HepG2 (cell line): ENCODE measurements at regions not wholly inside any gene's neighbourhood (a gene's known extent, or its start where the extent isn't known, plus 50 kb on each side); places are given as distances from the start of the nearest gene placed in this dataset.

Experiments
- ATAC-seq: fragments of 200-7000 bp; cut with Tn5 transposase; 3 replicates; pipeline ENCODE4 v1.9.1; 2020; ENCODE audit warnings: mild to moderate bottlenecking, moderate library complexity
- BruUV-seq: library from RNA; stranded (reverse); fragments of 400-500 nt; replicated peaks from 2 replicates; lab custom pipeline; 2021; lab: Mats Ljungman, UMichigan
- CTCF ChIA-PET: fragments of 300-600 bp; formaldehyde crosslinking; extraction: SDS; loops from one replicate; lab custom pipeline; 2021; ENCODE audit warnings: low total read pairs, inconsistent platforms, low intra/inter-chr PET ratio; lab: Yijun Ruan, JAX
- POLR2A ChIA-PET: fragments of 350-600 bp; sonication (Branson Sonifier 250); formaldehyde crosslinking; loops from one replicate; lab custom pipeline; 2020; ENCODE audit warnings: antibody characterized with exemption, inconsistent platforms; lab: Yijun Ruan, JAX
- DNase-seq: peaks from one replicate; pipeline ENCODE4 v3.0.0-alpha.2; 2015; ENCODE audit warnings: low spot score
- FAIRE-seq: peaks from 3 replicates; lab custom pipeline; 2011; peaks lifted over from hg19 to GRCh38; lab: Jason Lieb, UNC
- H2AFZ ChIP-seq: one replicate; pipeline ENCODE4 v1.6.1; 2011; ENCODE audit warnings: low read length, inconsistent platforms
- H3K27ac ChIP-seq: fragments of 300-600 bp; 3 replicates; pipeline ENCODE4 v1.8.0; 2011; ENCODE audit warnings: mixed run types, mild to moderate bottlenecking, mixed read lengths, low read length, inconsistent platforms; ENCODE audit not compliant: insufficient read depth; ENCODE audit errors: extremely low read length
- H3K27me3 ChIP-seq, 2 experiments: fragments of 200-600 bp in 1 of 2; 2 replicates in 1 of 2; 3 replicates in 1 of 2; pipeline versions ENCODE4 v1.6.0 to v1.8.0; 2011; ENCODE audit warnings: low read length in 2 of 2, mild to moderate bottlenecking in 2 of 2, moderate library complexity in 2 of 2, inconsistent platforms in 1 of 2; ENCODE audit not compliant: insufficient read depth in 2 of 2, control insufficient read depth in 1 of 2
- H3K36me3 ChIP-seq, 2 experiments: fragments of 200-600 bp in 1 of 2; replicated peaks in 1 of 2; 2 replicates in 1 of 2; 3 replicates in 1 of 2; pipeline versions ENCODE4 v1.5.1 to v1.8.0; 2011; ENCODE audit warnings: low read length in 2 of 2, inconsistent platforms in 1 of 2; ENCODE audit not compliant: insufficient read depth in 2 of 2, control insufficient read depth in 1 of 2
- H3K4me1 ChIP-seq: 2 replicates; pipeline ENCODE4 v1.5.1; 2012; ENCODE audit warnings: low read length, inconsistent platforms; ENCODE audit not compliant: insufficient read depth
- H3K4me2 ChIP-seq: 2 replicates; pipeline ENCODE4 v1.6.0; 2011; ENCODE audit warnings: low read depth, low read length, inconsistent platforms
- H3K4me3 ChIP-seq, 3 experiments: fragments of 200-600 bp in 1 of 3; sonication (generic), shearing (Covaris generic) in 1 of 3; replicated peaks in 1 of 3; 2 replicates each; pipeline ENCODE4 v1.5.1; 2011 to 2016; ENCODE audit warnings: low read length in 3 of 3, inconsistent platforms in 2 of 3, low read depth in 2 of 3, mild to moderate bottlenecking in 2 of 3, control low read depth in 1 of 3, mixed read lengths in 1 of 3; ENCODE audit not compliant: insufficient read depth in 1 of 3
- H3K79me2 ChIP-seq: one replicate; pipeline ENCODE4 v1.6.1; 2011; ENCODE audit warnings: low read length, inconsistent platforms; ENCODE audit not compliant: insufficient read depth
- H3K9ac ChIP-seq: 2 replicates; pipeline ENCODE4 v1.6.0; 2011; ENCODE audit warnings: mild to moderate bottlenecking, low read depth, low read length, inconsistent platforms; ENCODE audit not compliant: insufficient read depth
- H3K9me3 ChIP-seq: 2 replicates; pipeline ENCODE4 v1.5.1; 2012; ENCODE audit warnings: mild to moderate bottlenecking, low read length
- H4K20me1 ChIP-seq: 2 replicates; pipeline ENCODE4 v1.6.0; 2011; ENCODE audit warnings: inconsistent platforms, mild to moderate bottlenecking, low read length, moderate library complexity; ENCODE audit not compliant: insufficient read depth
- ARID4A ChIP-seq: sonication (generic); formaldehyde crosslinking; IDR thresholded peaks from 2 replicates; pipeline ENCODE4 v1.5.0; 2020; ENCODE audit warnings: mild to moderate bottlenecking, missing genetic modification reagents, borderline replicate concordance
- CBFB ChIP-seq: sonication (generic); formaldehyde crosslinking; IDR thresholded peaks from 2 replicates; pipeline ENCODE4 v1.4.0; 2020; ENCODE audit warnings: missing genetic modification reagents
- EEA1 ChIP-seq: sonication (generic); formaldehyde crosslinking; IDR thresholded peaks from 2 replicates; pipeline ENCODE4 v1.5.1; 2020; ENCODE audit warnings: mild to moderate bottlenecking, missing genetic modification reagents, borderline replicate concordance
- HNRNPLL ChIP-seq: fragments of 200-400 bp; formaldehyde crosslinking; IDR thresholded peaks from 2 replicates; pipeline ENCODE4 v1.6.1; 2017; ENCODE audit warnings: mild to moderate bottlenecking, low read depth, low read length; ENCODE audit not compliant: poor library complexity, severe bottlenecking
- KDM4B ChIP-seq: sonication (generic); formaldehyde crosslinking; IDR thresholded peaks from 2 replicates; pipeline ENCODE4 v1.4.0; 2020; ENCODE audit warnings: missing genetic modification reagents
- MBD4 ChIP-seq: IDR thresholded peaks from 2 replicates; pipeline ENCODE4 v1.6.1; 2012; ENCODE audit warnings: low read length, inconsistent platforms, borderline replicate concordance
- MIER3 ChIP-seq: IDR thresholded peaks from 2 replicates; pipeline ENCODE4 v1.6.1; 2016; ENCODE audit warnings: missing compliant biosample characterization, borderline replicate concordance
- PHF5A ChIP-seq: IDR thresholded peaks from one replicate; pipeline ENCODE4 v1.6.1; 2018; ENCODE audit warnings: low read depth, missing genetic modification reagents; ENCODE audit not compliant: unreplicated experiment
- SMARCC2 ChIP-seq: fragments of 450-650 bp; IDR thresholded peaks from 2 replicates; pipeline ENCODE4 v1.6.1; 2017; ENCODE audit warnings: antibody characterized with exemption, mild to moderate bottlenecking
- TAF15 ChIP-seq: fragments of 200-400 bp; formaldehyde crosslinking; IDR thresholded peaks from one replicate; pipeline ENCODE4 v1.6.1; 2018; ENCODE audit warnings: mild to moderate bottlenecking, low read depth, low read length; ENCODE audit not compliant: poor library complexity, severe bottlenecking
- TBL1XR1 ChIP-seq: fragments of 150-350 bp; IDR thresholded peaks from 2 replicates; pipeline ENCODE4 v1.6.1; 2014; ENCODE audit warnings: borderline replicate concordance, low read length; ENCODE audit not compliant: partially characterized antibody
- TMF1 ChIP-seq: sonication (generic); formaldehyde crosslinking; IDR thresholded peaks from 2 replicates; pipeline ENCODE4 v1.8.1; 2022; ENCODE audit warnings: low read depth, missing genetic modification reagents
- ZFX ChIP-seq: sonication (generic); formaldehyde crosslinking; IDR thresholded peaks from 2 replicates; pipeline ENCODE4 v1.4.0; 2020; ENCODE audit warnings: mild to moderate bottlenecking, low read depth, missing genetic modification reagents, moderate library complexity
- ZNF224 ChIP-seq: sonication (generic); formaldehyde crosslinking; IDR thresholded peaks from 2 replicates; pipeline ENCODE4 v1.5.0; 2020; ENCODE audit warnings: mild to moderate bottlenecking, missing genetic modification reagents
- ZNF619 ChIP-seq: sonication (generic); formaldehyde crosslinking; IDR thresholded peaks from 2 replicates; pipeline ENCODE4 v1.4.0; 2020; ENCODE audit warnings: mild to moderate bottlenecking, missing genetic modification reagents
- WGBS: methylation state at CpG from one replicate; pipeline ENCODE4 v1.1.6; 2017; ENCODE audit warnings: low lambda C conversion rate; 5-methylcytosine and 5-hydroxymethylcytosine counted together
- in situ Hi-C: cut with HindIII; loops from 2 replicates; pipeline ENCODE4 v1.10.0; 2017; ENCODE audit warnings: low pct_unique_long_range_greater_than_20kb; ENCODE audit not compliant: extremely low pct_ligation_motif_present
- intact Hi-C: fragments of 100-400 bp; cut with micrococcal nuclease; formaldehyde crosslinking; loops from one replicate; pipeline ENCODE4 v1.10.0; 2022; ENCODE audit not compliant: unreplicated experiment
- TF ChIP-seq, protein P1 (sequence below): sonication (generic); formaldehyde crosslinking; IDR thresholded peaks from 2 replicates; pipeline ENCODE4 v1.5.1; 2020; ENCODE audit warnings: mild to moderate bottlenecking, missing genetic modification reagents, borderline replicate concordance
- TF ChIP-seq, protein P2 (sequence below): sonication (generic); formaldehyde crosslinking; IDR thresholded peaks from 2 replicates; pipeline ENCODE4 v1.8.0; 2022; ENCODE audit warnings: missing genetic modification reagents, mild to moderate bottlenecking, moderate library complexity, borderline replicate concordance

DNA sequence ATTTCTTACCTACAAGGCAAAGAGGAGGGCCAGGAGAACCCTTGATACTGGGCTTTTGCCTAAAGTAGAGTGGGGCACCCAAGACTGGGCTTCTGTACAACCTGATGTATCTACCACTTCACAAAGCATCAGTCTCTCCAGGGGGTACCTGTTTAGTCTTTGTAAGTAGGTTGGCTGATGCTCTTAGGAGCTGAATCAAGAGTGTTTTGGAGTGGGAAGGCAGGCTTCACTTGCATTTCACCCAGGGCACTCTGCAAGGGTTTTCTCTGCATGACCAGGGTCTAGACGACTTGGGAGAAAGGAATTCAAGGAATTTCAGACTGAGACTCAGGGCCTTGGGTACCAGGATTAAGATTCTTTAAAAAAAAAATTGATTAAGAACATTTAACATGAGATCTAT, 361.5 kb downstream of the RFC3 start (continued):
- TF ChIP-seq ARID4A (CRISPR knock-in tag) (no peak), EEA1 (CRISPR knock-in tag) (no peak), CBFB (CRISPR knock-in tag) (no peak), ZNF619 (CRISPR knock-in tag) (no peak), TAF15 (no peak), SMARCC2 (no peak), MIER3 (no peak), PHF5A (CRISPR knock-in tag) (no peak), ZFX (CRISPR knock-in tag) (no peak), ZNF224 (CRISPR knock-in tag) (no peak)

- peaks cover 0 to 6% of the 10 kb centered on the region in 2 experiments; a peak in 2 of 5 replicates for H3K27me3 ChIP-seq
- H4K20me1 ChIP-seq = no peaks in the 10 kb centered on the region
- H3K9ac ChIP-seq = no peak overlapping the region
- no peaks in the 10 kb centered on the region for H3K36me3 ChIP-seq
- H3K27ac ChIP-seq = no peak overlapping the region
- BruUV-seq = no TSS peak
- FAIRE-seq (no peak), DNase-seq (no peak), ATAC-seq (no peak)
- 87% methylated on average over 2 of the region's 2 CpGs for WGBS
- H3K4me3 ChIP-seq = no peak overlapping the region
- H3K79me2 ChIP-seq = no peaks in the 10 kb centered on the region
- H3K9me3 ChIP-seq = no peaks in the 10 kb centered on the region
- no peak overlapping the region for H2AFZ ChIP-seq
- ChIA-PET POLR2A (no interaction called here), CTCF (no interaction called here)
- no peaks in the 10 kb centered on the region for H3K4me1 ChIP-seq
- H3K4me2 ChIP-seq = no peak overlapping the region
- in situ Hi-C loops = no loop called here
- TF ChIP-seq TBL1XR1 (no peak), TMF1 (CRISPR knock-in tag) (no peak), MBD4 (no peak), KDM4B (CRISPR knock-in tag) (no peak), HNRNPLL (no peak)
- TF ChIP-seq, protein P1, sequence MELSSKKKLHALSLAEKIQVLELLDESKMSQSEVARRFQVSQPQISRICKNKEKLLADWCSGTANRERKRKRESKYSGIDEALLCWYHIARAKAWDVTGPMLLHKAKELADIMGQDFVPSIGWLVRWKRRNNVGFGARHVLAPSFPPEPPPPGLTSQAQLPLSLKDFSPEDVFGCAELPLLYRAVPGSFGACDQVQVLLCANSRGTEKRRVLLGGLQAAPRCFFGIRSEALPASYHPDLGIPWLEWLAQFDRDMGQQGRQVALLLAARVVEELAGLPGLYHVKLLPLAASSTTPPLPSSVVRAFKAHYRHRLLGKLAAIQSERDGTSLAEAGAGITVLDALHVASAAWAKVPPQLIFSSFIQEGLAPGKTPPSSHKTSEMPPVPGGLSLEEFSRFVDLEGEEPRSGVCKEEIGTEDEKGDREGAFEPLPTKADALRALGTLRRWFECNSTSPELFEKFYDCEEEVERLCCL (CRISPR knock-in tag) = no peak
- TF ChIP-seq, protein P2, sequence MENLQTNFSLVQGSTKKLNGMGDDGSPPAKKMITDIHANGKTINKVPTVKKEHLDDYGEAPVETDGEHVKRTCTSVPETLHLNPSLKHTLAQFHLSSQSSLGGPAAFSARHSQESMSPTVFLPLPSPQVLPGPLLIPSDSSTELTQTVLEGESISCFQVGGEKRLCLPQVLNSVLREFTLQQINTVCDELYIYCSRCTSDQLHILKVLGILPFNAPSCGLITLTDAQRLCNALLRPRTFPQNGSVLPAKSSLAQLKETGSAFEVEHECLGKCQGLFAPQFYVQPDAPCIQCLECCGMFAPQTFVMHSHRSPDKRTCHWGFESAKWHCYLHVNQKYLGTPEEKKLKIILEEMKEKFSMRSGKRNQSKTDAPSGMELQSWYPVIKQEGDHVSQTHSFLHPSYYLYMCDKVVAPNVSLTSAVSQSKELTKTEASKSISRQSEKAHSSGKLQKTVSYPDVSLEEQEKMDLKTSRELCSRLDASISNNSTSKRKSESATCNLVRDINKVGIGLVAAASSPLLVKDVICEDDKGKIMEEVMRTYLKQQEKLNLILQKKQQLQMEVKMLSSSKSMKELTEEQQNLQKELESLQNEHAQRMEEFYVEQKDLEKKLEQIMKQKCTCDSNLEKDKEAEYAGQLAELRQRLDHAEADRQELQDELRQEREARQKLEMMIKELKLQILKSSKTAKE (CRISPR knock-in tag) = no peak
- intact Hi-C loops = no loop called here
Measured at GRCh38 chr13:34179927-34180326, 362.0 kb downstream of the RFC3 start.
